ENCODE measurements at regions not wholly inside any gene's neighbourhood (a gene's known extent, or its start where the extent isn't known, plus 50 kb on each side); places are given as distances from the start of the nearest gene placed in this dataset.
"Not testable (repeated sequence)": the region's sequence is repeated elsewhere in the genome, so short reads cannot be mapped to it uniquely, and the experiment has no call there.

- not testable (repeated sequence) for TF ChIP-seq CTCF, POLR2A (IDR thresholded peaks at IDR 0.05)
These were observed 269.8 kb upstream of the DCN start for GRCh38 chr12:91452464-91452863.
